NCI-H2171 (cell line): ENCODE measurements at regions not wholly inside any gene's neighbourhood (a gene's known extent, or its start where the extent isn't known, plus 50 kb on each side); places are given as distances from the start of the nearest gene placed in this dataset.

Experiments
- DNase-seq: peaks from one replicate; lab custom pipeline; 2025; lab: John Stamatoyannopoulos, UW

GRCh38 chr3:10738688-10739372, 77.2 kb upstream of the SLC6A11 start:
- DNase-seq, result peak; percentile 51

- DNase-seq, result no peak
Measured at GRCh38 chr3:10740954-10741353, 75.1 kb upstream of the SLC6A11 start.

- DNase-seq, result no peak
Measured at GRCh38 chr3:10741891-10742671, 73.9 kb upstream of the SLC6A11 start.

GRCh38 chr3:10743366-10744097, 72.5 kb upstream of the SLC6A11 start:
- DNase-seq, result no peak

- no peak for DNase-seq
Measured at GRCh38 chr3:10744098-10744465, 71.9 kb upstream of the SLC6A11 start.

- DNase-seq, result no peak
Measured at GRCh38 chr3:10745392-10745791, 70.6 kb upstream of the SLC6A11 start.

- no peak for DNase-seq
Measured at GRCh38 chr3:10746001-10746400, 70.0 kb upstream of the SLC6A11 start.

GRCh38 chr3:10746684-10747083, 69.3 kb upstream of the SLC6A11 start:
- DNase-seq, result no peak

GRCh38 chr3:10747341-10747740, 68.7 kb upstream of the SLC6A11 start:
- no peak for DNase-seq

- no peak for DNase-seq
Measured at GRCh38 chr3:10748040-10748439, 68.0 kb upstream of the SLC6A11 start.

- DNase-seq, result no peak
Measured at GRCh38 chr3:10753964-10754363, 62.1 kb upstream of the SLC6A11 start.

- no peak for DNase-seq
Measured at GRCh38 chr3:10756546-10756945, 59.5 kb upstream of the SLC6A11 start.

- no peak for DNase-seq
Measured at GRCh38 chr3:10757021-10757820, 58.8 kb upstream of the SLC6A11 start.

- DNase-seq, result no peak
Measured at GRCh38 chr3:10757821-10758130, 58.3 kb upstream of the SLC6A11 start.

- DNase-seq, result no peak
Measured at GRCh38 chr3:10758304-10759037, 57.6 kb upstream of the SLC6A11 start.

GRCh38 chr3:10759495-10759894, 56.5 kb upstream of the SLC6A11 start:
- no peak for DNase-seq

GRCh38 chr3:10760199-10760598, 55.8 kb upstream of the SLC6A11 start:
- DNase-seq, result no peak

- no peak for DNase-seq
Measured at GRCh38 chr3:10761583-10761982, 54.4 kb upstream of the SLC6A11 start.

- no peak for DNase-seq
Measured at GRCh38 chr3:10762116-10762515, 53.9 kb upstream of the SLC6A11 start.

- no peak for DNase-seq
Measured at GRCh38 chr3:10762611-10763247, 53.3 kb upstream of the SLC6A11 start.

- no peak for DNase-seq
Measured at GRCh38 chr3:10763248-10763620, 52.8 kb upstream of the SLC6A11 start.
